Upper lobe of left lung (tissue), 4 donors: ENCODE measurements at regions not wholly inside any gene's neighbourhood (a gene's known extent, or its start where the extent isn't known, plus 50 kb on each side); places are given as distances from the start of the nearest gene placed in this dataset.

ENCODE experiments used
- CTCF ChIP-seq, 6 experiments: fragments of 450-650 bp in 4 of 6; fragments of 200-600 bp in 2 of 6; sonication (generic) in 2 of 6; IDR thresholded peaks; one replicate each; pipeline ENCODE4 v1.5.1; 2016 to 2019; ENCODE audit warnings: antibody characterized with exemption in 6 of 6
- EP300 ChIP-seq, 4 donors: sonication (generic); formaldehyde crosslinking; IDR thresholded peaks; one replicate each; pipeline ENCODE4 v1.5.1; 2017; ENCODE audit warnings: antibody characterized with exemption in 4 of 4, control low read depth in 2 of 4
- POLR2A ChIP-seq, 4 donors: fragments of 450-650 bp; IDR thresholded peaks; one replicate each; pipeline ENCODE4 v1.5.1; 2016 to 2017; ENCODE audit warnings: antibody characterized with exemption in 4 of 4, mild to moderate bottlenecking in 2 of 4

GRCh38 chr4:110792036-110792435 lies 169.2 kb upstream of the PITX2 start:
- TF ChIP-seq CTCF (IDR thresholded peaks at IDR 0.05) (no peak), POLR2A (IDR thresholded peaks at IDR 0.05) (no peak), EP300 (IDR thresholded peaks at IDR 0.05) (no peak)
